ENCODE measurements at regions not wholly inside any gene's neighbourhood (a gene's known extent, or its start where the extent isn't known, plus 50 kb on each side); places are given as distances from the start of the nearest gene placed in this dataset.

DNA sequence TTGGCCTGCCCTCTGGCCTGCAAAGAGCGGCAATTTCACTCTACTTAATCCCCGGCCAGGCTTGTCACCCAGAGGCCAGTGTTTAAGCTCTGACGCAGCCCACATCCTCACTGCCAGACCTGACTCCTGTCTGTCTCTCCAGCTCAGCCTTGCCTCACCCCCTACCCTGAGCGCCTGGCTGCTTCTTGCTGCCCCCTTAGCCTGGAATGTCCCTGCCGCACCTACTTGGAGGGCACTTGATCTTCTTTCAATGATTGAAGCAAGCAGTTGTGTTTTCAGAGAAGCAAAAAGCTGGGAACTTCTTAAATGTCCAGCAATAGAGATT is 87.4 kb upstream of the ZBTB40 start:
- TF ChIP-seq, protein P1, sequence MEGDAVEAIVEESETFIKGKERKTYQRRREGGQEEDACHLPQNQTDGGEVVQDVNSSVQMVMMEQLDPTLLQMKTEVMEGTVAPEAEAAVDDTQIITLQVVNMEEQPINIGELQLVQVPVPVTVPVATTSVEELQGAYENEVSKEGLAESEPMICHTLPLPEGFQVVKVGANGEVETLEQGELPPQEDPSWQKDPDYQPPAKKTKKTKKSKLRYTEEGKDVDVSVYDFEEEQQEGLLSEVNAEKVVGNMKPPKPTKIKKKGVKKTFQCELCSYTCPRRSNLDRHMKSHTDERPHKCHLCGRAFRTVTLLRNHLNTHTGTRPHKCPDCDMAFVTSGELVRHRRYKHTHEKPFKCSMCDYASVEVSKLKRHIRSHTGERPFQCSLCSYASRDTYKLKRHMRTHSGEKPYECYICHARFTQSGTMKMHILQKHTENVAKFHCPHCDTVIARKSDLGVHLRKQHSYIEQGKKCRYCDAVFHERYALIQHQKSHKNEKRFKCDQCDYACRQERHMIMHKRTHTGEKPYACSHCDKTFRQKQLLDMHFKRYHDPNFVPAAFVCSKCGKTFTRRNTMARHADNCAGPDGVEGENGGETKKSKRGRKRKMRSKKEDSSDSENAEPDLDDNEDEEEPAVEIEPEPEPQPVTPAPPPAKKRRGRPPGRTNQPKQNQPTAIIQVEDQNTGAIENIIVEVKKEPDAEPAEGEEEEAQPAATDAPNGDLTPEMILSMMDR (conservative IDR thresholded peaks at IDR 0.05; ENCODE audit: low read depth, low read length), result no peak
- H3K4me3 ChIP-seq (ENCODE audit: low read depth, low read length), result no peak overlapping the region
- DNase-seq (ENCODE audit: low read depth), result no peak

DNA sequence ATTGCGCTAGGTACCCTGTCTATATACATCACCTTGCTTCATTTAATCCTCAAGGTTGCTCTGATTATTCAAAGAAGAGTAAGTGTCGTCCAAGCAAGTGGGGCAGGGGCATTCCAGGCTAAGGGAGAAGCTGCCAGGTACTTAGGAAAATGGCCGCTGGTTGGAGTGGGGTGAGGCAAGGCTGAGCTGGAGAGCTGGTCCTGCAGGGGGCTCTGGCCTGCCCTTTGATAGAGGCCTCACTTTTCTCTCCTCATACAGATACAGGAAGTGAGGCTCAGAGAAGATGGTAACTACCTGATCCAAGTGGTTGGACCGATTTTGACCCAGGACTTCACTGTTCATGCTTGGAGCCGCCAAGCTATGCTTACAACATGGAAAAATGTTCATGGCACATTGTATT is 86.9 kb upstream of the ZBTB40 start:
- DNase-seq (ENCODE audit: low read depth), result no peak
- TF ChIP-seq, protein P1 (conservative IDR thresholded peaks at IDR 0.05; ENCODE audit: low read depth, low read length), result no peak
- no peak overlapping the region for H3K4me3 ChIP-seq (ENCODE audit: low read depth, low read length)

DNA sequence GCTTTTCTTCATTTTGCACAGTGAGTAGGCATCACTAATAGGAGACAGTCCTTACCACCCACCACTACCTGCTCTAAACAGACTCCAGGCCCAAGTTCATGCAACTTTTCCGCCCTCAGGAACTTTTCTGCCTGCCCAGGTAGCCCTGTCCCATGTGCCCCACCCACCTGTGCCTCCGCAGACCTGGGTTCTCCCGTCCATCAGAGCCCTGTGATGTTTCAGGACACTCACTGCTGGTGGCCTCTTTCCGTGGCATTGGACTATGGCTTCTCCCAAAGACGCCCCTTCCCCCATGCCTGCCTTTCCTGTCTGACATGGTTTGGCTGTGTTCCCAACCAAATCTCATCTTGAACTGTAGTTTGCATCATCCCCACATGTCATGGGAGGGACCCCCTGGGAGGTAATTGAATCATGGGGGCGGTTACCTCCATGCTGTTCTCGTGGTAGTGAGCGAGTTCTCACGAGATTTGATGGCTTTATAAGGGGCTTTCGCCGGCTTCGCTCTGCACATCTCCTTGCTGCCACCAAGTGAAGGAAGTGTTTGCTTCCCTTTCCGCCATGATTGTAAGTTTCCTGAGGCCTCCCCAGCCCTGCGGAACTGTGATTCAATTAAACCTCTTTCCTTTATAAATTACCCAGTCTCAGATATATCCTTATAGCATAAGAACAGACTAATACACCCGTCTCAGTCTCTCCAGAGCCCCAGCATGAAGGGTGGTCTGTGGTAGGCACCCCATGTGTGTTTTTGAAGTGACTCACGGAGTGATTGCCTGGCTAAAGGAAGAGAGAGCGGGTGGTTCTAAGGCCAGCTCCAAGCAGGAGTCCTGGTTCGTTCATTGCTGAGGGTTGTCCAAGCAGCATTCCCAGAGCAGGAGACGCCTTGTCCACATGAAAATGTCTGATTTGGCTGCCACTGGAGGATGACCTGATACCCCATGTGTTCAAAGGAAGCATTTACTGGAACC is 86.0 kb upstream of the ZBTB40 start:
- TF ChIP-seq, protein P1 (conservative IDR thresholded peaks at IDR 0.05; ENCODE audit: low read depth, low read length), result no peak
- no peak overlapping the region for H3K4me3 ChIP-seq (ENCODE audit: low read depth, low read length)
- DNase-seq (ENCODE audit: low read depth), result peak; percentile 69

DNA sequence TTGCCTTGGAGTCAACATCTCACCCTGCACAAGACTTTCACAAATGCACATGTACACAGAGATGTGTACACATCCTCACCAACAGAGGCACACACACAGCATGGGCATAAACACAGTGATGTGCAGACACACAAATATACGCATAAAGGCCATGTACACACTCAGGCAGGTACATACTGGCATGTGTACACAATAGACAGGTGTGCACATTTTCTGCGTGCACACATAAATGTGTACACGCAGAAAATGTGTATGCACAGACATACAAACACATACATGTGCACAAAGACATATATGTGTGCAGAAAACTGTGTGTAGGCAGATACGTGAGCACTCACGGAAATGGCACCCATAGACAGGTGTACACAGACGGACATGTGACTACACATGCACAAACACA is 85.3 kb upstream of the ZBTB40 start:
- DNase-seq (ENCODE audit: low read depth), result no peak
- no peak overlapping the region for H3K4me3 ChIP-seq (ENCODE audit: low read depth, low read length)
- TF ChIP-seq, protein P1 (conservative IDR thresholded peaks at IDR 0.05; ENCODE audit: low read depth, low read length), result no peak

DNA sequence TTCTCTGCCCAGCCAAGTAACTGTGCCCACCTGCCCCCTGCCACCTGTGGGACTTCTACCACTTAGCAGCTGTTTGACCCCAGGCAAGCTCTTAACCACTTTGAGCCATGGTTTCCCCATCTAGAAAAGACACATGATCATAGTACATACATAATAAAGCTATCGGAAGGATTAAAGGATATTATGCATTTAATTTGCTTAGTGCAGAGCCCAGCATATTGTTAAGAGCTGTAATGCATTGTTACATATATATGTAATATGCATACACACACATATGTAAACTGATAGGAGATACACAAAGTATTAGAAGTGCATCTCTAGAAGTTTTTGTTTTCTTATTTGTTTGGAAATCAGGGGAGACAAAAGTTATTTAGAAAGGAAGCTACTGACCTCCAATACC is 83.5 kb upstream of the ZBTB40 start:
- H3K4me3 ChIP-seq (ENCODE audit: low read depth, low read length), result no peak overlapping the region
- no peak for DNase-seq (ENCODE audit: low read depth)
- TF ChIP-seq, protein P1 (conservative IDR thresholded peaks at IDR 0.05; ENCODE audit: low read depth, low read length), result no peak

DNA sequence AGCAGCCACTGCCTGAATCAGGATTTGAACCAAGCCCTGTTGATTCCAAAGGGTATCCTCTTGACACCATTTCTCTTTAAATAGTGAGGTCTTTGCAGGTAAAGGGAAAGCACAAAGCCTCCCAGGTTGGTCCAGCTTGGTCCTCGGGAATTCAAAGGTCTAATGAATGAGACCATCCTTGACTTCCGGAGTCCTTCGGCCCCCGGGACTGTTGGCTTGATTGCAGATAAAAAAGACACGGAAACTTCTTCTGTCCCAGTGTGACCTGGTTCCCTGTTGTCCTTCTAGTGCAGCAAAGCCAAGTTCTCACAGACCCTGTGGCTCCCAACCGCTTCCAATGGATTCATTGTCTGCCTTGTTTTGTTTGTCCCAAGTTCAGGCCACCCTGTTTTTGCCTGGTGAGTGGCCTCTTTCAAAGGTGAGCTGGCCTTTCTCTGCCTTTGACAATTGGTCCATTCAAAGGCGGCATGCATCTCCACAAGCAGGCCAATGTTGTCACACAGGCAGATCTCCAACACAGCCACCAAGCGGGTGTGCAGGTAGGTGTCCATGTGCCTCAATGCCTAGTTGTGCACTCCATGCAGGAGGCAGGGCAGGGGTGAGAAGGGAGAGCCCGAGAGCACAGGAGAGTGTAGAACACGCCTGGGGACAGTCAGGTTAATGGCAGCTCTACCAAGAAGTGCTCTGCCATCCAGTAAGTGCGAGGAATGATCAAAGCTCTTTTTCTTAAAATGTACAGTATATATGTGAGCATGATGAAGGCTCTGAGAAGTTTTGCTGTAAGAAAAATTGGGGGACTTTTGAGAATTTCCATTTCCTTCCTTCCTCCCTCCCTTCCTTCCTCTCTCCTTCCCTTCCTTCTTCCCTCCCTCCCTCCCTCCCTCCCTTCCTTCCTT is 82.1 kb upstream of the ZBTB40 start:
- no peak for DNase-seq (ENCODE audit: low read depth)
- no peak overlapping the region for H3K4me3 ChIP-seq (ENCODE audit: low read depth, low read length)
- TF ChIP-seq, protein P1 (conservative IDR thresholded peaks at IDR 0.05; ENCODE audit: low read depth, low read length), result no peak

Data from choroid plexus epithelial cell (primary cell).